Keratinocyte (primary cell): ENCODE measurements at regions not wholly inside any gene's neighbourhood (a gene's known extent, or its start where the extent isn't known, plus 50 kb on each side); places are given as distances from the start of the nearest gene placed in this dataset.

Source experiments
- CTCF ChIP-seq, 3 experiments: IDR thresholded peaks in 1 of 3; conservative IDR thresholded peaks in 1 of 3; optimal IDR thresholded peaks in 1 of 3; 2 replicates in 2 of 3; 3 replicates in 1 of 3; pipeline versions ENCODE3 to v1.5.1; 2011; ENCODE audit warnings: low read length in 3 of 3, mild to moderate bottlenecking in 3 of 3, moderate library complexity in 2 of 3, control low read depth in 1 of 3, inconsistent platforms in 1 of 3; ENCODE audit not compliant: insufficient read depth in 2 of 3; ENCODE audit errors: extremely low read depth in 1 of 3
- EZH2 ChIP-seq: IDR thresholded peaks from one replicate; pipeline ENCODE4 v1.6.1; 2012; ENCODE audit warnings: inconsistent platforms, mild to moderate bottlenecking, low read length, moderate library complexity

GRCh38 chr7:29619848-29620555 lies 56.4 kb downstream of the PRR15 start:
- TF ChIP-seq CTCF (optimal IDR thresholded peaks at IDR 0.05 in 1 of 3, IDR thresholded peaks at IDR 0.05 in 1 of 3, conservative IDR thresholded peaks at IDR 0.05 in 1 of 3; ENCODE audit: extremely low read depth in 1 of 3, insufficient read depth in 2 of 3, low read length in 3 of 3) (no peak), EZH2 (no peak)
